Adrenal gland (tissue), 5 donors: ENCODE measurements at regions not wholly inside any gene's neighbourhood (a gene's known extent, or its start where the extent isn't known, plus 50 kb on each side); places are given as distances from the start of the nearest gene placed in this dataset.
"Not testable (repeated sequence)": the region's sequence is repeated elsewhere in the genome, so short reads cannot be mapped to it uniquely, and the experiment has no call there.

Experiments used
- CTCF ChIP-seq, 6 experiments: fragments of 450-650 bp in 4 of 6; fragments of 200-600 bp in 2 of 6; sonication (generic) in 1 of 6; IDR thresholded peaks; 1 replicate in 5 of 6; 2 replicates in 1 of 6; pipeline versions ENCODE4 v1.5.1 to v1.8.0; 2016 to 2021; ENCODE audit warnings: antibody characterized with exemption in 6 of 6, mild to moderate bottlenecking in 2 of 6, moderate library complexity in 1 of 6
- POLR2A ChIP-seq, 2 donors: fragments of 450-650 bp; IDR thresholded peaks; one replicate each; pipeline ENCODE4 v1.6.1; 2017; ENCODE audit warnings: antibody characterized with exemption in 2 of 2, mild to moderate bottlenecking in 2 of 2, moderate library complexity in 1 of 2
- donor health status: DM: no; HTN: no; CAD: no.

DNA sequence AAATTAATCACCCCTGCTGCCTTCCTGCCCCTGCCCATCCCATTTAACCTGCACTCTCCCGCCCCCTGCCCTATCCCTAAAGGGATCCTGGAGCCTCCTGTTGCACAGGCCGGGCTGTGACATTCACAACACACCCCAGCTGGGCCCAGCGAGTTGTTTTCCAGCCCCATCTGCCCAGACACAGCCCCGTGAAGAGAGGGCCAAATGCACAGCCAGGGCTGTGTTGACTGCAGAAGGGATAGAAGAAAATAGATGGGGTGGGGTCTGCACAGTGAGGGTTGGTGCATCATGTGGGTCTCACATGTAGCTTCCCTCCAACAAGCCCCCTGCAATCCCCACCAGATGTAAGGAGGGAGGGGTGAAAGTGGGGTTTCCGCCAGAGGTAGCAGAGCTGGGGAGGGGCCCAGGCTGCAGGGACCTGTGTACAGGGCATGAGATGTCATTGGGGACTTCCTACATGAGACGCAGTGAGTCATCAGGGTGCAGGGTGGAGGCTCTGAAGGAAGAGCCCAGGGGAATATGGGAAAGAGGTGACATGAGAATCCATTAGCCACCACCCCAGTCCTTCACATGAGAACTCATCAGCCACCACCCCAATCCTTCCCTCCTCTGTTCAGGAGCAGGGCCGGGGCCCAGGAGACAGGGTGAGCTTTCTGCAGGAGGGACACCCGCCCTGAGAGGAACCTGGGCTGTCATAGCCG lies 339.3 kb downstream of the PREX1 start:
- not testable (repeated sequence) for TF ChIP-seq CTCF, POLR2A (IDR thresholded peaks at IDR 0.05)
